ELF-1 (cell line): ENCODE measurements at regions not wholly inside any gene's neighbourhood (a gene's known extent, or its start where the extent isn't known, plus 50 kb on each side); places are given as distances from the start of the nearest gene placed in this dataset.
"Not testable (repeated sequence)": the region's sequence is repeated elsewhere in the genome, so short reads cannot be mapped to it uniquely, and the experiment has no call there.

ENCODE experiments used
- DNase-seq: peaks from one replicate; pipeline ENCODE4 v3.0.0-alpha.2; 2016; ENCODE audit warnings: low read depth, low spot score

GRCh38 chr5:124551939-124552279, 194.5 kb downstream of the ZNF608 start:
- no peak for DNase-seq

- no peak for DNase-seq
These were observed 195.7 kb downstream of the ZNF608 start for GRCh38 chr5:124550731-124551130.

- DNase-seq = no peak
These were observed 196.5 kb downstream of the ZNF608 start for GRCh38 chr5:124549891-124550436.

- DNase-seq = no peak
These were observed 199.8 kb downstream of the ZNF608 start for GRCh38 chr5:124546643-124547042.

- no peak for DNase-seq
These were observed 201.9 kb downstream of the ZNF608 start for GRCh38 chr5:124544366-124545055.

- no peak for DNase-seq
These were observed 207.5 kb downstream of the ZNF608 start for GRCh38 chr5:124538931-124539330.

- no peak for DNase-seq
These were observed 208.2 kb downstream of the ZNF608 start for GRCh38 chr5:124538191-124538590.

- DNase-seq = no peak
These were observed 208.9 kb downstream of the ZNF608 start for GRCh38 chr5:124537522-124537921.

GRCh38 chr5:124537107-124537506, 209.3 kb downstream of the ZNF608 start:
- DNase-seq = no peak

GRCh38 chr5:124536333-124536732, 210.1 kb downstream of the ZNF608 start:
- DNase-seq = no peak

- DNase-seq = no peak
These were observed 215.5 kb downstream of the ZNF608 start for GRCh38 chr5:124530916-124531315.

- DNase-seq = no peak
These were observed 217.6 kb downstream of the ZNF608 start for GRCh38 chr5:124528838-124529237.

- DNase-seq = peak; percentile 49
These were observed 219.0 kb downstream of the ZNF608 start for GRCh38 chr5:124527220-124527991.

- DNase-seq = not testable (repeated sequence)
These were observed 220.4 kb downstream of the ZNF608 start for GRCh38 chr5:124526079-124526478.

GRCh38 chr5:124524552-124525232, 221.7 kb downstream of the ZNF608 start:
- DNase-seq = no peak

- no peak for DNase-seq
These were observed 222.5 kb downstream of the ZNF608 start for GRCh38 chr5:124523897-124524296.

- DNase-seq = no peak
These were observed 223.4 kb downstream of the ZNF608 start for GRCh38 chr5:124522992-124523391.

- DNase-seq = no peak
These were observed 224.8 kb downstream of the ZNF608 start for GRCh38 chr5:124521461-124522230.

GRCh38 chr5:124519396-124519795, 227.0 kb downstream of the ZNF608 start:
- no peak for DNase-seq

- no peak for DNase-seq
These were observed 229.9 kb downstream of the ZNF608 start for GRCh38 chr5:124516567-124516966.

GRCh38 chr5:124515497-124516245, 230.8 kb downstream of the ZNF608 start:
- no peak for DNase-seq
